B cell (primary cell): ENCODE measurements at regions not wholly inside any gene's neighbourhood (a gene's known extent, or its start where the extent isn't known, plus 50 kb on each side); places are given as distances from the start of the nearest gene placed in this dataset.

Experiments used
- ATAC-seq: fragments of 200-7000 bp; cut with Tn5 transposase; one replicate; pipeline ENCODE4 v1.10.0; 2021; ENCODE audit warnings: low read depth, mild to moderate bottlenecking, moderate number of reproducible peaks, moderate library complexity
- CTCF ChIA-PET: fragments of 350-600 bp; sonication (Branson Sonifier 250); formaldehyde crosslinking; loops from one replicate; lab custom pipeline; 2021; ENCODE audit warnings: antibody characterized with exemption, inconsistent platforms; lab: Charles Lee
- POLR2A ChIA-PET: fragments of 350-600 bp; sonication (Branson Sonifier 250); formaldehyde crosslinking; loops from one replicate; lab custom pipeline; 2021; ENCODE audit warnings: antibody characterized with exemption; lab: Charles Lee
- DNase-seq: peaks from one replicate; pipeline ENCODE4 v3.0.0; 2013
- H2AFZ ChIP-seq: 2 replicates; pipeline ENCODE4 v1.6.1; 2012; ENCODE audit warnings: mild to moderate bottlenecking, low read depth, low read length; ENCODE audit not compliant: insufficient read depth, poor library complexity, severe bottlenecking
- H3K27ac ChIP-seq, 2 donors: 1 replicate in 1 of 2; 2 replicates in 1 of 2; pipeline ENCODE4 v1.5.1; 2012 to 2013; ENCODE audit warnings: low read length in 2 of 2, mild to moderate bottlenecking in 2 of 2, moderate library complexity in 1 of 2
- H3K27me3 ChIP-seq, 4 experiments: fragments of 200-600 bp in 1 of 4; sonication (generic) in 1 of 4; replicated peaks in 1 of 4; 1 replicate in 2 of 4; 2 replicates in 2 of 4; pipeline versions ENCODE4 v1.6.1 to v1.7.0; 2013 to 2016; ENCODE audit warnings: low read length in 3 of 4, mild to moderate bottlenecking in 2 of 4, mixed read lengths in 1 of 4, moderate library complexity in 1 of 4; ENCODE audit not compliant: insufficient read depth in 4 of 4, control insufficient read depth in 3 of 4; ENCODE audit errors: control extremely low read depth in 1 of 4
- H3K36me3 ChIP-seq, 2 experiments: replicated peaks in 1 of 2; 1 replicate in 1 of 2; 2 replicates in 1 of 2; pipeline versions ENCODE4 v1.6.1 to v1.7.1; 2013; ENCODE audit warnings: low read length in 1 of 2; ENCODE audit not compliant: insufficient read depth in 2 of 2, control insufficient read depth in 1 of 2; ENCODE audit errors: control extremely low read depth in 1 of 2, extremely low read depth in 1 of 2
- H3K4me1 ChIP-seq, 2 donors: fragments of 200-600 bp in 1 of 2; sonication (generic) in 1 of 2; 1 replicate in 1 of 2; 2 replicates in 1 of 2; pipeline versions ENCODE4 v1.5.1 to v1.6.1; 2013 to 2017; ENCODE audit warnings: low read length in 2 of 2; ENCODE audit not compliant: control insufficient read depth in 2 of 2, insufficient read depth in 2 of 2
- H3K4me2 ChIP-seq: replicated peaks from 2 replicates; pipeline ENCODE3; 2012; ENCODE audit warnings: mild to moderate bottlenecking, low read depth, low read length; ENCODE audit not compliant: poor library complexity, severe bottlenecking
- H3K4me3 ChIP-seq, 5 experiments: fragments of 200-600 bp in 1 of 5; sonication (generic) in 1 of 5; 1 replicate in 3 of 5; 2 replicates in 2 of 5; pipeline versions ENCODE4 v1.5.1 to v1.7.0; 2011 to 2016; ENCODE audit warnings: low read length in 4 of 5, mild to moderate bottlenecking in 4 of 5, low read depth in 2 of 5, control low read depth in 1 of 5, moderate library complexity in 1 of 5; ENCODE audit not compliant: insufficient read depth in 1 of 5; ENCODE audit errors: control extremely low read depth in 1 of 5, extremely low read depth in 1 of 5
- H3K79me2 ChIP-seq: fragments of 200-600 bp; sonication (generic); one replicate; pipeline ENCODE4 v1.6.0; 2016; ENCODE audit warnings: low read length; ENCODE audit not compliant: control insufficient read depth, insufficient read depth
- H3K9ac ChIP-seq: fragments of 200-600 bp; sonication (generic); 2 replicates; pipeline ENCODE4 v1.6.1; 2017; ENCODE audit warnings: mild to moderate bottlenecking, low read length, moderate library complexity
- H3K9me3 ChIP-seq, 3 donors: one replicate each; pipeline versions ENCODE4 v1.6.1 to v1.7.1; 2013; ENCODE audit warnings: low read length in 2 of 3; ENCODE audit not compliant: control insufficient read depth in 2 of 3, insufficient read depth in 1 of 3; ENCODE audit errors: control extremely low read depth in 1 of 3
- H4K20me1 ChIP-seq: 2 replicates; pipeline ENCODE4 v1.6.0; 2012; ENCODE audit warnings: mild to moderate bottlenecking, low read length; ENCODE audit not compliant: insufficient read depth, control insufficient read depth, poor library complexity, severe bottlenecking
- H3K27ac Mint-ChIP-seq: one replicate; pipeline ENCODE4 v1.8.0; 2021; ENCODE audit warnings: mixed read lengths
- H3K27me3 Mint-ChIP-seq: one replicate; pipeline ENCODE4 v1.8.0; 2021; ENCODE audit warnings: mixed read lengths
- H3K4me1 Mint-ChIP-seq: one replicate; pipeline ENCODE4 v1.8.0; 2021; ENCODE audit warnings: mixed read lengths
- H3K4me3 Mint-ChIP-seq: one replicate; pipeline ENCODE4 v1.8.0; 2021; ENCODE audit warnings: mixed read lengths
- H3K9me3 Mint-ChIP-seq: one replicate; pipeline ENCODE4 v1.8.0; 2022; ENCODE audit warnings: mixed read lengths; ENCODE audit not compliant: insufficient read depth
- EZH2 ChIP-seq: IDR thresholded peaks from 2 replicates; pipeline ENCODE4 v1.6.1; 2012; ENCODE audit warnings: borderline replicate concordance, low read depth, mild to moderate bottlenecking, moderate library complexity, low read length; ENCODE audit not compliant: insufficient read depth, poor library complexity, severe bottlenecking
- WGBS: methylation state at CpG from one replicate; pipeline ENCODE4 v1.1.5; 2013; ENCODE audit warnings: missing lambda C conversion rate; ENCODE audit not compliant: insufficient coverage; 5-methylcytosine and 5-hydroxymethylcytosine counted together
- intact Hi-C: fragments of 100-400 bp; cut with micrococcal nuclease; formaldehyde crosslinking; loops from one replicate; pipeline ENCODE4 v1.10.0; 2022
- TF ChIP-seq, protein P1 (sequence below): fragments of 200-600 bp; IDR thresholded peaks from one replicate; pipeline ENCODE4 v1.8.0; 2022; ENCODE audit warnings: antibody characterized with exemption, mild to moderate bottlenecking

DNA sequence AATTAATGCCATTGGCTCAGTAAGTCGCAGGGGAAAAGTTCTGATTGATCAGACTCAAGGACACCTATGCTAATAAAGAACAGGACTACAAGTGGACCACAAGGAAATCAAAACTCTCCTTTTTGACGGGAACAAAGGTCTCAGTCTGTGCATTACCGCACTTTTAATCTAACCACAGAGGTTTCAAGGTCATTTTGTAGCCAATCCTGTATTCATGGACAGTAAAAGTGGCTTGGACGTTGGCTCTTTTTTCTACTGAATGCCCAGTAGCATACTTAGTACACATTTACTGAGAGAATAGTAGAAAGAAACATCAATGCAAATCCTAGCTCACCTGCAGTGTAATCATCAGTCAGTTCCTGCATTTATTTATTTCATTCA lies 471.9 kb downstream of the PID1 start:
- no peak overlapping the region for H3K4me3 Mint-ChIP-seq
- no peaks in the 10 kb centered on the region for H3K4me1 ChIP-seq
- H3K9ac ChIP-seq, result no peak overlapping the region
- no peak for TF ChIP-seq EZH2
- TF ChIP-seq, protein P1, sequence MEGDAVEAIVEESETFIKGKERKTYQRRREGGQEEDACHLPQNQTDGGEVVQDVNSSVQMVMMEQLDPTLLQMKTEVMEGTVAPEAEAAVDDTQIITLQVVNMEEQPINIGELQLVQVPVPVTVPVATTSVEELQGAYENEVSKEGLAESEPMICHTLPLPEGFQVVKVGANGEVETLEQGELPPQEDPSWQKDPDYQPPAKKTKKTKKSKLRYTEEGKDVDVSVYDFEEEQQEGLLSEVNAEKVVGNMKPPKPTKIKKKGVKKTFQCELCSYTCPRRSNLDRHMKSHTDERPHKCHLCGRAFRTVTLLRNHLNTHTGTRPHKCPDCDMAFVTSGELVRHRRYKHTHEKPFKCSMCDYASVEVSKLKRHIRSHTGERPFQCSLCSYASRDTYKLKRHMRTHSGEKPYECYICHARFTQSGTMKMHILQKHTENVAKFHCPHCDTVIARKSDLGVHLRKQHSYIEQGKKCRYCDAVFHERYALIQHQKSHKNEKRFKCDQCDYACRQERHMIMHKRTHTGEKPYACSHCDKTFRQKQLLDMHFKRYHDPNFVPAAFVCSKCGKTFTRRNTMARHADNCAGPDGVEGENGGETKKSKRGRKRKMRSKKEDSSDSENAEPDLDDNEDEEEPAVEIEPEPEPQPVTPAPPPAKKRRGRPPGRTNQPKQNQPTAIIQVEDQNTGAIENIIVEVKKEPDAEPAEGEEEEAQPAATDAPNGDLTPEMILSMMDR, result no peak
- no peak overlapping the region for H2AFZ ChIP-seq
- 100% methylated on average over 2 of the region's 4 CpGs for WGBS
- H3K27ac Mint-ChIP-seq, result no peak overlapping the region
- no peaks in the 10 kb centered on the region for H3K27me3 ChIP-seq
- POLR2A ChIA-PET, result no interaction called here
- ATAC-seq (no peak), DNase-seq (no peak)
- H3K4me1 Mint-ChIP-seq, result no peaks in the 10 kb centered on the region
- H3K27ac ChIP-seq, result no peak overlapping the region
- H3K27me3 Mint-ChIP-seq, result no peaks in the 10 kb centered on the region
- intact Hi-C loops, result no loop called here
- H3K9me3 Mint-ChIP-seq, result peaks cover 2% of the 10 kb centered on the region
- no peaks in the 10 kb centered on the region for H3K79me2 ChIP-seq
- H3K36me3 ChIP-seq, result no peaks in the 10 kb centered on the region
- H3K4me2 ChIP-seq, result no peak overlapping the region
- CTCF ChIA-PET, result no interaction called here
- H3K9me3 ChIP-seq, result no peaks in the 10 kb centered on the region
- H3K4me3 ChIP-seq, result no peak overlapping the region
- no peaks in the 10 kb centered on the region for H4K20me1 ChIP-seq

GRCh38 chr2:228798458-228799207 lies 472.5 kb downstream of the PID1 start:
- ATAC-seq (no peak), DNase-seq (no peak)
- intact Hi-C loops, result no loop called here
- Mint-ChIP-seq H3K27me3 (no peaks in the 10 kb centered on the region), H3K4me1 (no peaks in the 10 kb centered on the region), H3K27ac (no peak overlapping the region), H3K9me3 (no peaks in the 10 kb centered on the region), H3K4me3 (no peak overlapping the region)
- no peaks in the 10 kb centered on the region for H3K9me3 ChIP-seq
- 88% methylated on average over 3 of the region's 11 CpGs for WGBS
- ChIA-PET CTCF (no interaction called here), POLR2A (no interaction called here)
- no peak overlapping the region for H2AFZ ChIP-seq
- H3K36me3 ChIP-seq, result no peaks in the 10 kb centered on the region
- no peaks in the 10 kb centered on the region for H3K79me2 ChIP-seq
- H3K27me3 ChIP-seq, result no peaks in the 10 kb centered on the region
- no peak overlapping the region for H3K27ac ChIP-seq
- no peaks in the 10 kb centered on the region for H3K4me1 ChIP-seq
- H3K4me2 ChIP-seq, result no peak overlapping the region
- no peaks in the 10 kb centered on the region for H4K20me1 ChIP-seq
- H3K4me3 ChIP-seq, result no peak overlapping the region
- TF ChIP-seq EZH2, result no peak
- TF ChIP-seq, protein P1, result no peak
- no peak overlapping the region for H3K9ac ChIP-seq
